ENCODE measurements at regions not wholly inside any gene's neighbourhood (a gene's known extent, or its start where the extent isn't known, plus 50 kb on each side); places are given as distances from the start of the nearest gene placed in this dataset.
"Not testable (repeated sequence)": the region's sequence is repeated elsewhere in the genome, so short reads cannot be mapped to it uniquely, and the experiment has no call there.

- peak; percentile 11 for DNase-seq
These were observed 320.9 kb upstream of the AUTS2 start for GRCh38 chr7:69277366-69277765.

DNA sequence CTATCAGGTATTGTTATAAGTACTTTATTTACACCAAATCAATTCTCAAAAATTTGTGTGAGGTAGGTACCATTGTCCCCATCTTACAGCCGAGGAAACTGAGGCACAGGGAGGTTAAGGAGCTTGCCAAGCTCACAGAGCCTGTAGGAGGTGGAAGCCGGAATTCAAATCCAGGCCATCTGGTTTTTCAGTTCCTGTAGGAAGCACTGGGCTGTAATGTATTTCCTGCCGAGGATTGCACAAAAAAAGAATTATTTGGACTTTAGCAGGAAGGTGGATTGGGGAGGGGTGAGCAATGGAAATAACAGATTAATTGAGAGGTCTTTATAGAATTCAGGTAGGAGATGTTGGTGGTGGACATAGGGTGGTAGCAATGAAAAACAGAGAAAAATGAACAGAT lies 315.3 kb upstream of the AUTS2 start:
- no peak for DNase-seq

DNA sequence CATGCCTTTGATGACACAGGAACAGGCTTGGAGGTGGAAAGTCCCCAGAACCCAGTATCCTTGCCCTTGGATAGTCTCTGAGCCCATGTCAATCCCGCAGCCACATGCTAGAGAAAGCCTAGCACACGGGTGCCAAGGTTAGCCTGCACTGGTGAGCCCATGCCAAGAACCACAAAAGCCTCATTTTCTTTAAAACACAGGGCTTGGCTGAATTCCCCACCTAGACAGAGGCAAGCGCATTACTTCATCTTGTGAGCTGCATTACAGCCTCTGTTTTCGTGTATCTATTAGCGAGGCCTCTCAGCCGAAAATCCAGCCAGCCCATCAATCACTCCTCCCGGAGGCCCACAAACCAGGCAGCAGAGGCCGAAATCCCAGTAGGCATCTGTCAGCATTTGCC lies 314.9 kb upstream of the AUTS2 start:
- no peak for DNase-seq

DNA sequence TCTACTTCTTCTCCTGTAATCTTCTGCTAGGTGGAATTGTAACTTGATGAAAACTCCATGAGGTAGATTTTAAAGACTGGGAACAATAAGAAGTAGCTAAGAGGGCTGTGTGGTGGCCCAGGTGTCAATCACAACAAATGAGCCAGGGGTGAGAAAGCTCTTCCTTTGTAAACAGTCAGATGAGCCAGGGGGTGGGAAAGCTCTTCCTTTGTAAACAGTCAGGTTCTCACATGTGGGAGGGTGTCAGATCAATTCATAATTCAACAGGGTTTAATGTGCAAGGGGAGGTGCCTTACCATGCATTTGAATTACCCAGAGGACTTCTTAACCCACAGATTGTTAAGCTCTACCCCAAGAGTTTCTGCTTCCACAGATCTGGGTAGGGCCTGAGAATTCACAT lies 312.4 kb upstream of the AUTS2 start:
- DNase-seq = no peak

- DNase-seq = no peak
These were observed 302.3 kb upstream of the AUTS2 start for GRCh38 chr7:69295977-69296376.

DNA sequence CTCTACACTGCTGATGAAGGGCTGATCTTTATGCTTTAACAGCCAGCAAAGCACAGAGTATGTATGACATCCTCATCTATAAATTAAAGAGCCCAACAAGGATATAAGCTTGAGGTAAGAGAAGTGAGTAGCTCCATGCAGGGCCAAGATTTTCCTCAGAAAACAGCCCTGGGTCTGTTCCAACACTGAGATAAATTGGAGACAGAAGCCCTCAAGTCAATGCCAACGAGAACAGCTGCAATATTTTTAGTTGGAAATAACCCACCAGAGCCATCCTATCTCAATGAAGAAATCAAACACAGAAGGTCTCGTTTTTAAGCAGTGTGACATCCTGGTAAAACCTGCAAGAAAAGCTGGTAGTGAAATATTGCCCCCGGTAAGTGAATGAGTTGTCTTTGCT lies 297.0 kb upstream of the AUTS2 start:
- DNase-seq = no peak

DNA sequence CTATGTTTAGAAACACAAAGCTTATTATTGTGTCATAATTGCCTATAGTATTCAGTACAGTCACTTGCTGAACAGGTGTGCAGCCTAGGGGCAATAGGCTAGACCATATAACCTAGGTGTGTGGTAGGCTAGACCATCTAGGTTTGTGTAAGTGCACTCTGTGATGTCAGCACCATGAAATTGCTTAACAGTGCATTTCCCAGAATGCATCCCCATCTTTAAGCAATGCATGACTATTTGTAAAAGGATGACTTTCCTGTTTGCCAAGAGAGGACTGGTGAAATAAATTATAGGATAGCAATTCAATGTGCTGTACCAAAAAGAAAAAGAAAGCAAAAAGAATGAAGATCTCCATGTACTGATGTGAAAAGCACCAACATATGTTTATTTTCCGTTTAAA lies 288.7 kb upstream of the AUTS2 start:
- DNase-seq = no peak

DNA sequence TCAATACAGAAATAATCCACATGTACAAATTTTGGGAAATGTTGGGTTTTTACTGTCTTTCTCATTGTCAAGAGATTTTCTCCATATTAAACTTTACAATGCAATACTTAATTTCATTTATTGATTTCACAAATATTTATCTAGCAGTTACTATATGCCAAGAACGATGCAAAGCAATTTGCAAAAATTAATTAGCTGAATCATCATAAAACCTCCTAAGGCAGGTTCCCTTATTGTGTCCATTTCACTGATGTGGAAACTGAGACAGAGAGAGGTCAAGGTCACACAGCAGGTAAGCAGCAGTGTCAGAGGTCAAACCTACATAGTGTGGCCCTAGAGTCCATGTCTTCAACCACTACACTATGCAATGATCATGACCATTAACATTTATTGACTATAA lies 286.8 kb upstream of the AUTS2 start:
- DNase-seq = no peak

DNA sequence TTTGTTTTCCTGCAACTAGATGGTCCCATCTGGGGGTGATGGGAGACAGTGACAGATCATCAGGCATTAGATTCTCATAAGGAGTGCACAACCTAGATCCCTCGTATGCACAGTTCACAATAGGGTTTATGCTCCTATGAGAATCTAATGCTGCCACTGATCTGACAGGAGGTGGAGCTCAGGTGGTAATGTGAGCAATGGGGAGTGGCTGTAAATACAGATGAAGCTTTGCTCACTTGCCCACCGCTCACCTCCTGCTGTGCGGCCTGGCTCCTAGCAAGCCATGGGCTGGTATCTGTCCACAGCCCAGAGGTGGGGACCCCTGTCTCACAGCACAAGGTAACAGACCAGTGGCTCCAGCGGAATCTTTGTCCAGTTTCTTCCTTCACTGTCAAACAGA lies 284.4 kb upstream of the AUTS2 start:
- not testable (repeated sequence) for DNase-seq

DNA sequence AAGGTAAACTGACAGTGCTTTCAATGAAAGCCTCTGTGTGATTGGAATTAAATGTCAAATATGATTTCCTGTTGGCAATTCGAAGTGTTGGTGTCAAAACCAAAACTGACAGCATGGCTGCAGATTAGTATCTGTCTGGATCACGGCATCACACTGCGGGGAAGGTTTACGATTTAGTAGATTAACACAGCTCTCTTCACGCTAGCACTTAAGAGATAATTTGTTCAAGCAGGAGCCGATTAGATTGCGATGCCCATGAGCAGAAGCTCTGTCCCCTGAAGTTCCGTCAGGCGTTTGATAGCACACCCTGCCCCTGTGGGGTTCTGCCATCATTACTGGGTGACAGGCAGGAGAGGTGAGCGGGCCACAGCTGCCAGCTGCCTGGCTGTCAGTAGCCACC lies 279.5 kb upstream of the AUTS2 start:
- DNase-seq = no peak

GRCh38 chr7:69328516-69328915 lies 269.8 kb upstream of the AUTS2 start:
- no peak for DNase-seq

GRCh38 chr7:69334701-69335100 lies 263.6 kb upstream of the AUTS2 start:
- peak; percentile 37 for DNase-seq

- DNase-seq = peak; percentile 39
These were observed 262.9 kb upstream of the AUTS2 start for GRCh38 chr7:69335331-69335730.

GRCh38 chr7:69336976-69337375 lies 261.3 kb upstream of the AUTS2 start:
- DNase-seq = no peak

DNA sequence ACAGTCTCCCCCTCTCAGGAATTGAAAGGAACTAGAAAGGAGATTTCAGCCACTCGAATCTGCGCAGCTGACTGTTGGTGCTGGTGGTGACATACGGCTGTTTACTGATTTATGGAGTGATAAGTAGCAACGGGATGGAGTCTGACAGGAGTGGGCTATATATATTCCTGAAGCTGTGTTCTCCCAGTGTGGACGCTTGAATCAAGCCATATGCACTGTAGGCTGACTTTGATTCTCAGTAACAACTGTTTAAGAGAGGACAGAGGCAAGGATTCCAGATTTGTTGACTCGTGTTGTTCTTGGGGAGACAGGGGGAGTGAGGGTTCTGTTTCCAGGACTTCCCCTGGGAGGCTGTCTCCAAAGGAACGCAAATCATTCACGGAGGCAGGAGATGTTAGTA lies 260.1 kb upstream of the AUTS2 start:
- no peak for DNase-seq

- DNase-seq = no peak
These were observed 257.0 kb upstream of the AUTS2 start for GRCh38 chr7:69341288-69341687.

- peak; percentile 73 for DNase-seq
These were observed 256.0 kb upstream of the AUTS2 start for GRCh38 chr7:69342154-69342884.

DNA sequence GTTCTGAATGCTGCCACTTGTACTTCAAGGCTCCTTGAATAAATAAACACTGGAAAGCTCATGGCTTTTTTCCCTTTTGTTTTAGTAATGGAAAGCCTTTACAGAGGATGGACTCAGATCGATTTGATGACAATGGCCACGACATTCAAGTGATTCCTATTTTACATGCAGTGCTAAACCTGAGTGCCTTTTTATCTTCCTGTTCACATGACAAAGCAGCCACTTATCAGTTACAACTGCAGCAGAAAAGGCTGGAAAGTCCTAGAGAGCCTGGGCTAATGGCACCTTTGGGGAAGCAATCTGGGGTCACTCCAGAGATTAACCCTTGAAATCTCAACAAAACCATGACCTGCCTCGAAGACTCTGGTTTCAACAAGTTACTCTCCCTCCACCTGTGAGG lies 249.0 kb upstream of the AUTS2 start:
- no peak for DNase-seq

DNA sequence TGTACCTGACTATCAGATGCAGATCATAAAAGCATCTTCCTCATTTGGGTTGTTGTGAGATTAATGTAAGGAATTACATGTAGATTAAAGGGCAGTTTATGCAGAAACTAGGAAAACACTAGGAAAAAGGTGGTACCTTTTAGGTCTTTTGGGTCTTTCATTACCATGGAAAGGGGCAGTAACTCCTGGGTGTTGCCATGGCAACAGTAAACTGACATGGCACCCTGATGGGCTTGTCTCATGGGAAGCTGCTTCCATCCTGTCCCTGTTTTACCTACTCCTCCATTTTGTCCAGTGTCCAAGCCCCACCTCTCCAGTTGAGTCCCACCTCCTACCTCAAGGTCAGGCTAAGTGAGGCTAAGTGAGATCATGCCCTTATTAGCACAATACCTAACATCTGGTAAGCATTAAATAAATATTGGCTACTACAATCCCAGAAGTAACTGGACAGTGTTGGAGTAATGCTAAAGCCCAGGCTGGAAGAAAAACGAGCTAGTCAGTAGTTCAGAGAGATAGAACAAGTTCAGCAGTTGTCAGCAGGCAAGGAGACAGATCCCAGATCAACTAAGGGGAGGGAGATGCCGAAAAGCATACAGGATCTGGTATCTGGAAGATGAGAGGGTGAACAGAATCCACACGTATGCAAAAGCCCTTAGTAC lies 240.0 kb upstream of the AUTS2 start:
- no peak for DNase-seq

GRCh38 chr7:69359003-69359700 lies 239.1 kb upstream of the AUTS2 start:
- DNase-seq = peak; percentile 67

- DNase-seq = no peak
These were observed 237.4 kb upstream of the AUTS2 start for GRCh38 chr7:69360913-69361312.

- DNase-seq = peak; percentile 82
These were observed 235.1 kb upstream of the AUTS2 start for GRCh38 chr7:69363136-69363535.

- no peak for DNase-seq
These were observed 233.2 kb upstream of the AUTS2 start for GRCh38 chr7:69364813-69365643.
